Peyer's patch (tissue), 4 donors: ENCODE measurements at regions not wholly inside any gene's neighbourhood (a gene's known extent, or its start where the extent isn't known, plus 50 kb on each side); places are given as distances from the start of the nearest gene placed in this dataset.
"Not testable (repeated sequence)": the region's sequence is repeated elsewhere in the genome, so short reads cannot be mapped to it uniquely, and the experiment has no call there.

Source experiments
- DNase-seq, 3 donors: peaks; one replicate each; pipeline ENCODE4 v3.0.0-alpha.2; 2017 to 2019
- H3K27ac ChIP-seq, 4 donors: fragments of 200-600 bp; sonication (generic); one replicate each; pipeline ENCODE4 v1.5.1; 2016 to 2019
- H3K27me3 ChIP-seq, 2 donors: fragments of 200-600 bp; sonication (generic); one replicate each; pipeline ENCODE4 v1.5.1; 2019
- H3K36me3 ChIP-seq, 3 donors: fragments of 200-600 bp; sonication (generic); one replicate each; pipeline ENCODE4 v1.5.1; 2016 to 2019
- H3K4me1 ChIP-seq, 4 donors: fragments of 200-600 bp; sonication (generic); one replicate each; pipeline ENCODE4 v1.5.1; 2016 to 2019
- H3K4me3 ChIP-seq, 4 donors: fragments of 200-600 bp; sonication (generic); 1 replicate in 3 of 4; 2 replicates in 1 of 4; pipeline ENCODE4 v1.5.1; 2016 to 2019; ENCODE audit warnings: mild to moderate bottlenecking in 1 of 4
- H3K9me3 ChIP-seq, 4 donors: fragments of 200-600 bp; sonication (generic); one replicate each; pipeline ENCODE4 v1.5.1; 2016 to 2019; ENCODE audit warnings: mild to moderate bottlenecking in 1 of 4
- POLR2A ChIP-seq, 2 donors: fragments of 450-650 bp; IDR thresholded peaks; one replicate each; pipeline ENCODE4 v1.5.1; 2017; ENCODE audit warnings: antibody characterized with exemption in 2 of 2, mild to moderate bottlenecking in 2 of 2, moderate library complexity in 2 of 2
- TF ChIP-seq, protein P1 (sequence below), 6 experiments: fragments of 450-650 bp in 4 of 6; fragments of 200-600 bp in 2 of 6; sonication (generic) in 1 of 6; IDR thresholded peaks; one replicate each; pipeline ENCODE4 v1.5.1; 2017 to 2019; ENCODE audit warnings: antibody characterized with exemption in 6 of 6, mild to moderate bottlenecking in 3 of 6, moderate library complexity in 1 of 6

- no peak overlapping the region for H3K4me3 ChIP-seq
- H3K27ac ChIP-seq: no peak overlapping the region
- no peak for DNase-seq
- no peaks in the 10 kb centered on the region for H3K4me1 ChIP-seq
- H3K9me3 ChIP-seq: no peaks in the 10 kb centered on the region
- no peak for TF ChIP-seq POLR2A (IDR thresholded peaks at IDR 0.05)
- TF ChIP-seq, protein P1, sequence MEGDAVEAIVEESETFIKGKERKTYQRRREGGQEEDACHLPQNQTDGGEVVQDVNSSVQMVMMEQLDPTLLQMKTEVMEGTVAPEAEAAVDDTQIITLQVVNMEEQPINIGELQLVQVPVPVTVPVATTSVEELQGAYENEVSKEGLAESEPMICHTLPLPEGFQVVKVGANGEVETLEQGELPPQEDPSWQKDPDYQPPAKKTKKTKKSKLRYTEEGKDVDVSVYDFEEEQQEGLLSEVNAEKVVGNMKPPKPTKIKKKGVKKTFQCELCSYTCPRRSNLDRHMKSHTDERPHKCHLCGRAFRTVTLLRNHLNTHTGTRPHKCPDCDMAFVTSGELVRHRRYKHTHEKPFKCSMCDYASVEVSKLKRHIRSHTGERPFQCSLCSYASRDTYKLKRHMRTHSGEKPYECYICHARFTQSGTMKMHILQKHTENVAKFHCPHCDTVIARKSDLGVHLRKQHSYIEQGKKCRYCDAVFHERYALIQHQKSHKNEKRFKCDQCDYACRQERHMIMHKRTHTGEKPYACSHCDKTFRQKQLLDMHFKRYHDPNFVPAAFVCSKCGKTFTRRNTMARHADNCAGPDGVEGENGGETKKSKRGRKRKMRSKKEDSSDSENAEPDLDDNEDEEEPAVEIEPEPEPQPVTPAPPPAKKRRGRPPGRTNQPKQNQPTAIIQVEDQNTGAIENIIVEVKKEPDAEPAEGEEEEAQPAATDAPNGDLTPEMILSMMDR (IDR thresholded peaks at IDR 0.05): no peak
- H3K36me3 ChIP-seq: no peaks in the 10 kb centered on the region
- no peaks in the 10 kb centered on the region for H3K27me3 ChIP-seq
Observed at GRCh38 chr5:24235946-24236345, 408.8 kb downstream of the CDH10 start.

- Histone ChIP-seq H3K4me1 (no peaks in the 10 kb centered on the region), H3K27me3 (no peaks in the 10 kb centered on the region), H3K9me3 (no peaks in the 10 kb centered on the region), H3K27ac (no peak overlapping the region), H3K36me3 (no peaks in the 10 kb centered on the region), H3K4me3 (no peak overlapping the region)
- DNase-seq: no peak
- TF ChIP-seq POLR2A (IDR thresholded peaks at IDR 0.05): no peak
Observed at GRCh38 chr5:24245821-24246220, 399.0 kb downstream of the CDH10 start.

- TF ChIP-seq POLR2A (IDR thresholded peaks at IDR 0.05): no peak
- TF ChIP-seq, protein P1 (IDR thresholded peaks at IDR 0.05): no peak
- H3K4me1 ChIP-seq: no peaks in the 10 kb centered on the region
- H3K27me3 ChIP-seq: no peaks in the 10 kb centered on the region
- H3K36me3 ChIP-seq: no peaks in the 10 kb centered on the region
- no peak overlapping the region for H3K27ac ChIP-seq
- DNase-seq: no peak
- no peak overlapping the region for H3K4me3 ChIP-seq
- H3K9me3 ChIP-seq: no peaks in the 10 kb centered on the region
Observed at GRCh38 chr5:24264547-24264946, 380.2 kb downstream of the CDH10 start.

GRCh38 chr5:24265306-24265705 lies 379.5 kb downstream of the CDH10 start:
- Histone ChIP-seq H3K36me3 (no peaks in the 10 kb centered on the region), H3K9me3 (no peaks in the 10 kb centered on the region), H3K4me3 (no peak overlapping the region), H3K27me3 (no peaks in the 10 kb centered on the region), H3K27ac (no peak overlapping the region), H3K4me1 (no peaks in the 10 kb centered on the region)
- DNase-seq: no peak
- TF ChIP-seq, protein P1 (IDR thresholded peaks at IDR 0.05): no peak
- no peak for TF ChIP-seq POLR2A (IDR thresholded peaks at IDR 0.05)

DNA sequence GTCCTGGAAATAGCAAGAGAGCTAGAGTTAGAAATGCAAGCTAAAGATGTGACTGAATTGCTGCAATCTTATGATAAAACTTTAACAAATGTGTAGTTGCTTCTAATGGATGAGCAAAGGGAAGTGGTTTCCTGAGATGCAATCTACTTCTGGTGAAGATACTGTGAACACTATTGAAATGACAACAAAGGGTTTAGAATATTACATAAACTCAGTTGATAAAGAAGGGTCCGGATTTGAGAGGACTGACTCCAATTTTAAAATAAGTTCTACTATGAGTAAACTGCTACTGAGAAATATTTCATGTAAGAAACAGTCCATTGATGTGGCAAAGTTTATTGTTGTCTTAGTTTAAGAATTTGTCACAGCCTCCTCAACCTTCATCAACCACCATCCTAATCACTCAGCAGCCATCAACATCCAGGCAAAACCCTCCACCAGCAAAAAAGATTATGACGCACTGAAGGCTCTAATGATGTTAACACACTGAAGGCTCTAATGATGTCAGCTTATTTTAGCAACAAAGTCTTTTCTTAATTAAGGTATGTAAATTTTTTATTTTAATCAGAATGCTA lies 376.2 kb downstream of the CDH10 start:
- no peak for DNase-seq
- no peaks in the 10 kb centered on the region for H3K4me1 ChIP-seq
- H3K27ac ChIP-seq: no peak overlapping the region
- no peaks in the 10 kb centered on the region for H3K9me3 ChIP-seq
- H3K4me3 ChIP-seq: no peak overlapping the region
- no peaks in the 10 kb centered on the region for H3K36me3 ChIP-seq
- no peak for TF ChIP-seq POLR2A (IDR thresholded peaks at IDR 0.05)
- TF ChIP-seq, protein P1 (IDR thresholded peaks at IDR 0.05): no peak
- H3K27me3 ChIP-seq: no peaks in the 10 kb centered on the region

- not testable (repeated sequence) for H3K27me3 ChIP-seq, H3K9me3 ChIP-seq, H3K36me3 ChIP-seq, H3K4me3 ChIP-seq, H3K4me1 ChIP-seq, DNase-seq, H3K27ac ChIP-seq
Observed at GRCh38 chr5:24271702-24272118, 373.1 kb downstream of the CDH10 start.

DNA sequence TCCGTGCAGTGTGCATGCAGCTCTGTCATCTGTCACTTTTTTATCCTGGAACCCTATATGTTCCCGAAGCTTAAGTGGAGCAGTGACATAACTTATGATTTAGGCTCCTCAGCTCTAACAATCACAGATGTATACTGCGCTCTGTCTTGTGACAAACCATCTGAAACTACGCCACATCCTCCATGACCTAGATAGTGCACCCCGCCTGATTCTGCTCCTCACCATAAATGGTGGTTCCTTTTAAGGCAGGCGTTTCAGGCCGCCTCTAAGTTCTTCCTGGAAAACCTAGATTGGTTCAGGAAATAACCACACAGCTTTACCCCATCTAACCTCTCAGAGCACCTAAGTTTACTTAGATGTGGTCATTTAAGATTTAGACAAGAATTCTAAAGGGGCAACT lies 372.0 kb downstream of the CDH10 start:
- Histone ChIP-seq H3K4me1 (no peaks in the 10 kb centered on the region), H3K27me3 (no peaks in the 10 kb centered on the region), H3K27ac (no peak overlapping the region), H3K9me3 (no peaks in the 10 kb centered on the region), H3K36me3 (no peaks in the 10 kb centered on the region), H3K4me3 (no peak overlapping the region)
- no peak for DNase-seq
- TF ChIP-seq, protein P1 (IDR thresholded peaks at IDR 0.05): no peak
- TF ChIP-seq POLR2A (IDR thresholded peaks at IDR 0.05): no peak
